H1 (cell line): ENCODE measurements at regions not wholly inside any gene's neighbourhood (a gene's known extent, or its start where the extent isn't known, plus 50 kb on each side); places are given as distances from the start of the nearest gene placed in this dataset.

Experiments
- GTF2F1 ChIP-seq: IDR thresholded peaks from 2 replicates; pipeline ENCODE4 v1.6.1; 2012; ENCODE audit warnings: low read depth, low read length, improper control_type of control experiment, borderline replicate concordance

DNA sequence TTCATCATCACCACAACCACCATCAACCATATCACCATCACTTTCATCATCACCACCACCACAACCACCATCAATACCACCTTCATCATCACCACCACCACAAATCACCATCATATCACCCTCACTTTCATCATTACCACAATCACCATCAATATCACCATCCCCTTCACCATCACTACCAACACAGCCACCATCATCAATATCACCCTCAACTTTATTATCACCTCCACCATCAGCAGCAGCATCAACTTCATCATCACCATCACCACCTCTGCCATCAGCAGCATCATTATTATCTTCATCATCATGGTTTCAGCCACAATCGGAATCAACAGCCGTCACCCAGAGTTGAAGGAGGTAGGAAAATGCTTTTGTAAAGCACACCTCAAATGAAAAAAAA, 225.7 kb upstream of the SULF2 start (continued):
- no peak for TF ChIP-seq GTF2F1
- TF ChIP-seq, all 59 proteins: peak for 0
